ENCODE measurements at regions not wholly inside any gene's neighbourhood (a gene's known extent, or its start where the extent isn't known, plus 50 kb on each side); places are given as distances from the start of the nearest gene placed in this dataset.

- H3K9me3 Mint-ChIP-seq (ENCODE audit: low read depth): peaks cover 39% of the 10 kb centered on the region
Observed at GRCh38 chr16:35174016-35174415, 1714.6 kb downstream of the TP53TG3F start.

GRCh38 chr16:35176449-35176848 is 1717.0 kb downstream of the TP53TG3F start:
- Mint-ChIP-seq H3K27me3 (no peaks in the 10 kb centered on the region), H3K4me1 (ENCODE audit: low read depth) (no peaks in the 10 kb centered on the region), H3K27ac (no peak overlapping the region), H3K4me3 (ENCODE audit: low read depth) (no peak overlapping the region), H3K36me3 (ENCODE audit: insufficient read depth) (no peaks in the 10 kb centered on the region), H3K9me3 (ENCODE audit: low read depth) (peaks cover 42% of the 10 kb centered on the region)
- DNase-seq (ENCODE audit: low spot score, unreplicated experiment): no peak
- no peak for TF ChIP-seq CTCF (IDR thresholded peaks at IDR 0.05; ENCODE audit: unreplicated experiment)

More at GRCh38 chr16:35174016-35174415, 1714.6 kb downstream of the TP53TG3F start:
- H3K4me3 Mint-ChIP-seq (ENCODE audit: low read depth): no peak overlapping the region
- TF ChIP-seq CTCF (IDR thresholded peaks at IDR 0.05; ENCODE audit: unreplicated experiment): no peak
- no peaks in the 10 kb centered on the region for H3K27me3 Mint-ChIP-seq
- H3K27ac Mint-ChIP-seq: no peak overlapping the region
- no peak for DNase-seq (ENCODE audit: low spot score, unreplicated experiment)
- H3K4me1 Mint-ChIP-seq (ENCODE audit: low read depth): no peaks in the 10 kb centered on the region
- H3K36me3 Mint-ChIP-seq (ENCODE audit: insufficient read depth): no peaks in the 10 kb centered on the region

GRCh38 chr16:35177851-35178250 is 1718.4 kb downstream of the TP53TG3F start:
- Mint-ChIP-seq H3K4me1 (ENCODE audit: low read depth) (no peaks in the 10 kb centered on the region), H3K9me3 (ENCODE audit: low read depth) (peaks cover 37% of the 10 kb centered on the region), H3K4me3 (ENCODE audit: low read depth) (no peak overlapping the region), H3K36me3 (ENCODE audit: insufficient read depth) (peaks cover 2% of the 10 kb centered on the region), H3K27me3 (no peaks in the 10 kb centered on the region), H3K27ac (no peak overlapping the region)
- no peak for TF ChIP-seq CTCF (IDR thresholded peaks at IDR 0.05; ENCODE audit: unreplicated experiment)
- DNase-seq (ENCODE audit: low spot score, unreplicated experiment): no peak

- TF ChIP-seq CTCF (IDR thresholded peaks at IDR 0.05; ENCODE audit: unreplicated experiment): no peak
- no peak for DNase-seq (ENCODE audit: low spot score, unreplicated experiment)
- H3K27me3 Mint-ChIP-seq: no peaks in the 10 kb centered on the region
- H3K27ac Mint-ChIP-seq: no peak overlapping the region
- no peak overlapping the region for H3K4me3 Mint-ChIP-seq (ENCODE audit: low read depth)
- H3K4me1 Mint-ChIP-seq (ENCODE audit: low read depth): no peaks in the 10 kb centered on the region
- H3K9me3 Mint-ChIP-seq (ENCODE audit: low read depth): peaks cover 44% of the 10 kb centered on the region
- peaks cover 2% of the 10 kb centered on the region for H3K36me3 Mint-ChIP-seq (ENCODE audit: insufficient read depth)
Observed at GRCh38 chr16:35180970-35181369, 1721.6 kb downstream of the TP53TG3F start.

GRCh38 chr16:35181422-35182030 is 1722.1 kb downstream of the TP53TG3F start:
- Mint-ChIP-seq H3K4me3 (ENCODE audit: low read depth) (no peak overlapping the region), H3K27ac (no peak overlapping the region), H3K27me3 (no peaks in the 10 kb centered on the region), H3K4me1 (ENCODE audit: low read depth) (no peaks in the 10 kb centered on the region), H3K9me3 (ENCODE audit: low read depth) (peaks cover 47% of the 10 kb centered on the region), H3K36me3 (ENCODE audit: insufficient read depth) (peaks cover 2% of the 10 kb centered on the region)
- no peak for DNase-seq (ENCODE audit: low spot score, unreplicated experiment)
- TF ChIP-seq CTCF (IDR thresholded peaks at IDR 0.05; ENCODE audit: unreplicated experiment): no peak

Measured in progenitor cell of endocrine pancreas (in vitro differentiated cells).